ENCODE measurements at regions not wholly inside any gene's neighbourhood (a gene's known extent, or its start where the extent isn't known, plus 50 kb on each side); places are given as distances from the start of the nearest gene placed in this dataset.

GRCh38 chr6:8881663-8882062, 446.3 kb upstream of the SLC35B3 start:
- no peaks in the 10 kb centered on the region for H4K20me1 ChIP-seq (ENCODE audit: insufficient read depth, low read length)
- POLR2A ChIA-PET (ENCODE audit: unreplicated experiment): no interaction called here
- no peaks in the 10 kb centered on the region for H3K4me1 ChIP-seq (ENCODE audit: control insufficient read depth, insufficient read depth, low read length)
- no peak overlapping the region for H3K4me3 ChIP-seq (ENCODE audit: insufficient read depth, low read depth, low read length)
- H3K79me1 ChIP-seq (ENCODE audit: low read depth in 1 of 2, low read length in 2 of 2): no peaks in the 10 kb centered on the region
- dilution Hi-C loops (cut with HindIII; ENCODE audit: low sequenced_read_pairs, unreplicated experiment) (no loop called here), in situ Hi-C loops (cut with MboI; ENCODE audit: low sequenced_read_pairs) (no loop called here), intact Hi-C loops (cut with micrococcal nuclease) (no loop called here)
- H2BK20ac ChIP-seq (ENCODE audit: low read depth, low read length): no peak overlapping the region
- H3K27ac ChIP-seq (ENCODE audit: insufficient read depth, low read length): no peak overlapping the region
- no CpG with 5 or more reads among the region's 1 CpG for WGBS, 2 experiments (ENCODE audit: extremely low coverage in 2 of 2, insufficient read length in 1 of 2)
- H3K9me3 ChIP-seq (ENCODE audit: control insufficient read depth, insufficient read depth, low read length): peaks cover 6% of the 10 kb centered on the region
- H3K18ac ChIP-seq (ENCODE audit: low read depth, low read length): no peak overlapping the region
- TF ChIP-seq CEBPB (IDR thresholded peaks at IDR 0.05; ENCODE audit: low read depth, low read length) (no peak), MXI1 (IDR thresholded peaks at IDR 0.05; ENCODE audit: borderline replicate concordance, low read depth, low read length) (no peak), CHD1 (IDR thresholded peaks at IDR 0.05; ENCODE audit: low read depth, low read length) (no peak), RFX5 (IDR thresholded peaks at IDR 0.05; ENCODE audit: low read depth, low read length) (no peak), RCOR1 (IDR thresholded peaks at IDR 0.05; ENCODE audit: insufficient replicate concordance, low read length) (no peak), USF2 (IDR thresholded peaks at IDR 0.05; ENCODE audit: low read depth, low read length) (no peak), BHLHE40 (IDR thresholded peaks at IDR 0.05; ENCODE audit: low read depth, low read length) (no peak), NFE2L2 (IDR thresholded peaks at IDR 0.05; ENCODE audit: low read depth, low read length) (no peak), MAFK (IDR thresholded peaks at IDR 0.05; ENCODE audit: low read depth, low read length) (no peak), FOS (IDR thresholded peaks at IDR 0.05; ENCODE audit: low read depth, low read length) (no peak)
- TF ChIP-seq, protein P1, sequence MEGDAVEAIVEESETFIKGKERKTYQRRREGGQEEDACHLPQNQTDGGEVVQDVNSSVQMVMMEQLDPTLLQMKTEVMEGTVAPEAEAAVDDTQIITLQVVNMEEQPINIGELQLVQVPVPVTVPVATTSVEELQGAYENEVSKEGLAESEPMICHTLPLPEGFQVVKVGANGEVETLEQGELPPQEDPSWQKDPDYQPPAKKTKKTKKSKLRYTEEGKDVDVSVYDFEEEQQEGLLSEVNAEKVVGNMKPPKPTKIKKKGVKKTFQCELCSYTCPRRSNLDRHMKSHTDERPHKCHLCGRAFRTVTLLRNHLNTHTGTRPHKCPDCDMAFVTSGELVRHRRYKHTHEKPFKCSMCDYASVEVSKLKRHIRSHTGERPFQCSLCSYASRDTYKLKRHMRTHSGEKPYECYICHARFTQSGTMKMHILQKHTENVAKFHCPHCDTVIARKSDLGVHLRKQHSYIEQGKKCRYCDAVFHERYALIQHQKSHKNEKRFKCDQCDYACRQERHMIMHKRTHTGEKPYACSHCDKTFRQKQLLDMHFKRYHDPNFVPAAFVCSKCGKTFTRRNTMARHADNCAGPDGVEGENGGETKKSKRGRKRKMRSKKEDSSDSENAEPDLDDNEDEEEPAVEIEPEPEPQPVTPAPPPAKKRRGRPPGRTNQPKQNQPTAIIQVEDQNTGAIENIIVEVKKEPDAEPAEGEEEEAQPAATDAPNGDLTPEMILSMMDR (conservative IDR thresholded peaks at IDR 0.05; ENCODE audit: low read depth, low read length): no peak
- TF ChIP-seq, protein P2, sequence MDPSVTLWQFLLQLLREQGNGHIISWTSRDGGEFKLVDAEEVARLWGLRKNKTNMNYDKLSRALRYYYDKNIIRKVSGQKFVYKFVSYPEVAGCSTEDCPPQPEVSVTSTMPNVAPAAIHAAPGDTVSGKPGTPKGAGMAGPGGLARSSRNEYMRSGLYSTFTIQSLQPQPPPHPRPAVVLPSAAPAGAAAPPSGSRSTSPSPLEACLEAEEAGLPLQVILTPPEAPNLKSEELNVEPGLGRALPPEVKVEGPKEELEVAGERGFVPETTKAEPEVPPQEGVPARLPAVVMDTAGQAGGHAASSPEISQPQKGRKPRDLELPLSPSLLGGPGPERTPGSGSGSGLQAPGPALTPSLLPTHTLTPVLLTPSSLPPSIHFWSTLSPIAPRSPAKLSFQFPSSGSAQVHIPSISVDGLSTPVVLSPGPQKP (IDR thresholded peaks at IDR 0.05; ENCODE audit: borderline replicate concordance, low read depth, low read length): no peak
- BruUV-seq (replicated peaks): no TSS peak
- no peak overlapping the region for H2AK5ac ChIP-seq (ENCODE audit: low read depth, low read length)
- H3K36me3 ChIP-seq (ENCODE audit: control insufficient read depth, insufficient read depth, low read length): no peaks in the 10 kb centered on the region
- H3K4me2 ChIP-seq (ENCODE audit: low read depth, low read length): no peak overlapping the region
- H3K4ac ChIP-seq (ENCODE audit: low read depth, low read length): no peak overlapping the region
- no peak overlapping the region for H3K23ac ChIP-seq (ENCODE audit: low read depth, low read length)
- ATAC-seq (ENCODE audit: low read depth) (no peak), DNase-seq (no peak)
- H2AK9ac ChIP-seq (replicated peaks; ENCODE audit: low read depth, low read length, poor library complexity): no peak overlapping the region
- no peak overlapping the region for H2BK5ac ChIP-seq (ENCODE audit: low read depth, low read length, poor library complexity, severe bottlenecking)
- no peaks in the 10 kb centered on the region for H3K27me3 ChIP-seq (ENCODE audit: control insufficient read depth, insufficient read depth, low read length)
- H3K56ac ChIP-seq (ENCODE audit: extremely low read depth, insufficient read depth, low read length): no peak overlapping the region
- no peak overlapping the region for H4K5ac ChIP-seq (ENCODE audit: low read depth, low read length)
- no peak overlapping the region for H3K14ac ChIP-seq (replicated peaks; ENCODE audit: low read depth, low read length)
- CTCF ChIA-PET: interaction anchor here (1.5 kb wide), 1 partner anchor 18 kb away, joined by 3 read pairs; no protein-coding TSS in a partner anchor
- no peaks in the 10 kb centered on the region for H3K9me1 ChIP-seq (ENCODE audit: insufficient read depth, low read length)
- no peak overlapping the region for H2BK15ac ChIP-seq (ENCODE audit: low read depth, low read length)
- H2BK120ac ChIP-seq (ENCODE audit: low read depth, low read length): no peak overlapping the region
- H4K91ac ChIP-seq (ENCODE audit: insufficient read depth, low read depth, low read length): no peak overlapping the region
- no peak overlapping the region for H2AFZ ChIP-seq (replicated peaks; ENCODE audit: low read length, poor library complexity)
- no peak overlapping the region for H4K8ac ChIP-seq (ENCODE audit: low read depth in 2 of 2, low read length in 2 of 2)
- H3K9ac ChIP-seq (ENCODE audit: low read depth, low read length): no peak overlapping the region
